GM23338 (cell line): ENCODE measurements at regions not wholly inside any gene's neighbourhood (a gene's known extent, or its start where the extent isn't known, plus 50 kb on each side); places are given as distances from the start of the nearest gene placed in this dataset.

Experiments used
- ATAC-seq: fragments of 200-7000 bp; cut with Tn5 transposase; 3 replicates; pipeline ENCODE4 v1.9.1; 2020
- DNase-seq: peaks from one replicate; pipeline ENCODE4 v3.0.0-alpha.2; 2015; ENCODE audit warnings: low spot score
- H2AFZ ChIP-seq: fragments of 200-600 bp; sonication (generic); 2 replicates; pipeline ENCODE4 v1.8.0; 2016; ENCODE audit warnings: antibody characterized with exemption, mild to moderate bottlenecking, moderate library complexity
- H3F3A ChIP-seq: fragments of 200-600 bp; sonication (generic); replicated peaks from 2 replicates; pipeline ENCODE4 v1.8.0; 2017; ENCODE audit warnings: antibody characterized with exemption, mixed run types, low read depth
- H3K27ac ChIP-seq: fragments of 200-600 bp; sonication (generic); 2 replicates; pipeline ENCODE4 v1.6.1; 2016; ENCODE audit warnings: low read depth
- H3K27me3 ChIP-seq: fragments of 200-600 bp; sonication (generic); 2 replicates; pipeline ENCODE4 v1.8.0; 2016; ENCODE audit warnings: mild to moderate bottlenecking, mixed run types, moderate library complexity; ENCODE audit not compliant: insufficient read depth
- H3K36me3 ChIP-seq: fragments of 200-600 bp; sonication (generic); 2 replicates; pipeline ENCODE4 v1.8.0; 2016; ENCODE audit warnings: mild to moderate bottlenecking; ENCODE audit not compliant: insufficient read depth
- H3K4me1 ChIP-seq: fragments of 200-600 bp; sonication (generic); 2 replicates; pipeline ENCODE4 v1.8.0; 2016; ENCODE audit warnings: mild to moderate bottlenecking, moderate library complexity; ENCODE audit not compliant: insufficient read depth
- H3K4me2 ChIP-seq: fragments of 200-600 bp; sonication (generic); 2 replicates; pipeline ENCODE4 v1.7.1; 2017; ENCODE audit warnings: mixed run types
- H3K4me3 ChIP-seq: fragments of 200-600 bp; sonication (generic); 2 replicates; pipeline ENCODE4 v1.6.1; 2016; ENCODE audit warnings: mixed run types
- H3K79me2 ChIP-seq: fragments of 200-600 bp; sonication (generic); replicated peaks from 2 replicates; pipeline ENCODE4 v1.8.0; 2017; ENCODE audit warnings: mild to moderate bottlenecking; ENCODE audit not compliant: insufficient read depth
- H3K9me2 ChIP-seq: fragments of 200-600 bp; sonication (generic); 2 replicates; pipeline ENCODE4 v1.8.0; 2017; ENCODE audit not compliant: insufficient read depth
- H4K20me1 ChIP-seq: fragments of 200-600 bp; sonication (generic); replicated peaks from 2 replicates; pipeline ENCODE4 v1.8.0; 2017; ENCODE audit warnings: mild to moderate bottlenecking; ENCODE audit not compliant: insufficient read depth
- H3K27ac Mint-ChIP-seq: 2 replicates; pipeline ENCODE4 v1.8.0; 2020; ENCODE audit warnings: inconsistent platforms, mild to moderate bottlenecking, moderate library complexity, mixed read lengths
- H3K27me3 Mint-ChIP-seq: 3 replicates; pipeline ENCODE4 v1.8.0; 2022; ENCODE audit warnings: low read depth, mild to moderate bottlenecking, moderate library complexity, mixed read lengths, inconsistent platforms; ENCODE audit not compliant: insufficient read depth, poor library complexity
- H3K36me3 Mint-ChIP-seq: 3 replicates; pipeline ENCODE4 v1.8.0; 2021; ENCODE audit warnings: low read depth, mild to moderate bottlenecking, inconsistent platforms, moderate library complexity, mixed read lengths
- H3K4me1 Mint-ChIP-seq: 3 replicates; pipeline ENCODE4 v1.8.0; 2020; ENCODE audit warnings: mild to moderate bottlenecking, inconsistent platforms, mixed read lengths
- H3K4me3 Mint-ChIP-seq: 3 replicates; pipeline ENCODE4 v1.8.0; 2021; ENCODE audit warnings: moderate library complexity, mild to moderate bottlenecking, inconsistent platforms, mixed read lengths
- H3K9me3 Mint-ChIP-seq: 3 replicates; pipeline ENCODE4 v1.8.0; 2020; ENCODE audit warnings: moderate library complexity, mild to moderate bottlenecking, inconsistent platforms, mixed read lengths
- CREB1 ChIP-seq: fragments of 250-450 bp; sonication (Bioruptor Pico); IDR thresholded peaks from 2 replicates; pipeline ENCODE4 v1.5.0; 2020; ENCODE audit warnings: low read depth, mild to moderate bottlenecking, moderate library complexity
- EZH2 ChIP-seq: fragments of 200-600 bp; sonication (generic); IDR thresholded peaks from one replicate; pipeline ENCODE4 v1.8.0; 2017; ENCODE audit warnings: antibody characterized with exemption, mild to moderate bottlenecking, low read depth; ENCODE audit not compliant: unreplicated experiment
- EZH2phosphoT487 ChIP-seq: fragments of 200-600 bp; sonication (generic); IDR thresholded peaks from one replicate; pipeline ENCODE4 v1.8.1; 2018; ENCODE audit warnings: antibody characterized with exemption; ENCODE audit not compliant: unreplicated experiment
- JUNB ChIP-seq: IDR thresholded peaks from one replicate; pipeline ENCODE4 v1.6.1; 2016; ENCODE audit warnings: antibody characterized with exemption; ENCODE audit not compliant: unreplicated experiment
- NANOG ChIP-seq: IDR thresholded peaks from 2 replicates; pipeline ENCODE4 v1.6.1; 2016; ENCODE audit warnings: antibody characterized with exemption, borderline replicate concordance
- POLR2AphosphoS5 ChIP-seq: IDR thresholded peaks from 2 replicates; pipeline ENCODE4 v1.6.1; 2016; ENCODE audit warnings: antibody characterized with exemption, low read depth
- REST ChIP-seq: IDR thresholded peaks from one replicate; pipeline ENCODE4 v1.6.1; 2018; ENCODE audit warnings: antibody characterized with exemption; ENCODE audit not compliant: unreplicated experiment
- STAT1 ChIP-seq: IDR thresholded peaks from one replicate; pipeline ENCODE4 v1.6.1; 2016; ENCODE audit warnings: antibody characterized with exemption; ENCODE audit not compliant: unreplicated experiment
- ZNF331 ChIP-seq: fragments of 250-450 bp; sonication (Bioruptor Pico); IDR thresholded peaks from 2 replicates; pipeline ENCODE4 v1.5.0; 2020; ENCODE audit warnings: low read depth, mild to moderate bottlenecking, moderate library complexity
- TF ChIP-seq, protein P1 (sequence below): IDR thresholded peaks from 2 replicates; pipeline ENCODE4 v1.6.1; 2016; ENCODE audit warnings: antibody characterized with exemption
- TF ChIP-seq, protein P2 (sequence below), 2 experiments: fragments of 200-600 bp in 1 of 2; sonication (generic) in 1 of 2; conservative IDR thresholded peaks; 2 replicates each; pipeline versions ENCODE4 v1.5.1 to v1.6.1; 2016 to 2017; ENCODE audit warnings: antibody characterized with exemption in 2 of 2, low read depth in 2 of 2, mild to moderate bottlenecking in 2 of 2, moderate library complexity in 1 of 2

DNA sequence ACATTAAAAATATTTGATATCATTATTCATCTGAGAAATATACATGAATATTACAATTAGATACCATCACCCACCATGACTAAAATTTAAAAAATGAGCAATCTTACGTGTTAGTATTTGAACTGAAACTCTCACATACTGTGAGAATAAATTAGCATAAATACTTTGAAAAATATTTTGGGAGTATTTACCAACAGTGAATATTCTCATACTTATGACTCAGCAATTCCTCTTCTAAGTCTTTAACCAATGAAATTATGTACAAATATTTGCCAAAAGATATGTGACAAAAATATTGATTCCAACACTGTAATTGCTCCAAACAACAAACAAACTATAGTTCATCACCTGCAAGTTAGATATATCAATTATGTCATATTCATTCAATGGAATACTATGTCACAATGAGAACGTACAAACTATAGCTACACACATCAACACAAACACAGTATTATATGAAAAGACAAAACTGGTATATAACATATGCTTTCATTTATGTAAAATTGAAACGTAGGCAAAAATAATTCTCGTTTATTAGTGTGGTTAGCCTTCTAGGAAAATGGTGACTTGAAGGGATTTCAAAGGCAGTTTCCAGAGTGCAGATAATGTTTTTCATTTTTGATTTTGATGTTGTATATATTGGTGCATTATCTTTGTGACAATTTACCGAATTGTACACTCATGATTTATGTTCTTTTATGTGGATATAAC is 742.2 kb downstream of the SLC16A7 start:
- Histone ChIP-seq H3K27me3 (no peaks in the 10 kb centered on the region), H2AFZ (no peak overlapping the region), H3F3A (no peaks in the 10 kb centered on the region), H3K36me3 (no peaks in the 10 kb centered on the region), H3K27ac (no peak overlapping the region), H3K9me2 (no peaks in the 10 kb centered on the region), H3K4me2 (no peak overlapping the region), H3K4me1 (no peaks in the 10 kb centered on the region; the same call in 1 of the 2 replicates), H3K4me3 (no peak overlapping the region), H3K79me2 (no peaks in the 10 kb centered on the region), H4K20me1 (no peaks in the 10 kb centered on the region)
- H3K36me3 Mint-ChIP-seq = no peaks in the 10 kb centered on the region
- ATAC-seq = no peak
- no peak overlapping the region for H3K27ac Mint-ChIP-seq
- H3K4me1 Mint-ChIP-seq = peaks cover 7% of the 10 kb centered on the region; the same call in 1 of the 3 replicates
- no peaks in the 10 kb centered on the region for H3K9me3 Mint-ChIP-seq
- H3K27me3 Mint-ChIP-seq = no peaks in the 10 kb centered on the region
- DNase-seq = no peak
- H3K4me3 Mint-ChIP-seq = no peak overlapping the region
- no peak for TF ChIP-seq EZH2phosphoT487
- TF ChIP-seq JUNB = no peak
- TF ChIP-seq, protein P1, sequence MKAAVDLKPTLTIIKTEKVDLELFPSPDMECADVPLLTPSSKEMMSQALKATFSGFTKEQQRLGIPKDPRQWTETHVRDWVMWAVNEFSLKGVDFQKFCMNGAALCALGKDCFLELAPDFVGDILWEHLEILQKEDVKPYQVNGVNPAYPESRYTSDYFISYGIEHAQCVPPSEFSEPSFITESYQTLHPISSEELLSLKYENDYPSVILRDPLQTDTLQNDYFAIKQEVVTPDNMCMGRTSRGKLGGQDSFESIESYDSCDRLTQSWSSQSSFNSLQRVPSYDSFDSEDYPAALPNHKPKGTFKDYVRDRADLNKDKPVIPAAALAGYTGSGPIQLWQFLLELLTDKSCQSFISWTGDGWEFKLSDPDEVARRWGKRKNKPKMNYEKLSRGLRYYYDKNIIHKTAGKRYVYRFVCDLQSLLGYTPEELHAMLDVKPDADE = no peak
- TF ChIP-seq STAT1 = no peak
- no peak for TF ChIP-seq ZNF331 (CRISPR knock-in tag)
- TF ChIP-seq, protein P2, sequence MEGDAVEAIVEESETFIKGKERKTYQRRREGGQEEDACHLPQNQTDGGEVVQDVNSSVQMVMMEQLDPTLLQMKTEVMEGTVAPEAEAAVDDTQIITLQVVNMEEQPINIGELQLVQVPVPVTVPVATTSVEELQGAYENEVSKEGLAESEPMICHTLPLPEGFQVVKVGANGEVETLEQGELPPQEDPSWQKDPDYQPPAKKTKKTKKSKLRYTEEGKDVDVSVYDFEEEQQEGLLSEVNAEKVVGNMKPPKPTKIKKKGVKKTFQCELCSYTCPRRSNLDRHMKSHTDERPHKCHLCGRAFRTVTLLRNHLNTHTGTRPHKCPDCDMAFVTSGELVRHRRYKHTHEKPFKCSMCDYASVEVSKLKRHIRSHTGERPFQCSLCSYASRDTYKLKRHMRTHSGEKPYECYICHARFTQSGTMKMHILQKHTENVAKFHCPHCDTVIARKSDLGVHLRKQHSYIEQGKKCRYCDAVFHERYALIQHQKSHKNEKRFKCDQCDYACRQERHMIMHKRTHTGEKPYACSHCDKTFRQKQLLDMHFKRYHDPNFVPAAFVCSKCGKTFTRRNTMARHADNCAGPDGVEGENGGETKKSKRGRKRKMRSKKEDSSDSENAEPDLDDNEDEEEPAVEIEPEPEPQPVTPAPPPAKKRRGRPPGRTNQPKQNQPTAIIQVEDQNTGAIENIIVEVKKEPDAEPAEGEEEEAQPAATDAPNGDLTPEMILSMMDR (conservative IDR thresholded peaks at IDR 0.05; ENCODE audit: low read depth in 2 of 2) = no peak
- TF ChIP-seq EZH2 = no peak
- no peak for TF ChIP-seq REST
- no peak for TF ChIP-seq POLR2AphosphoS5
- no peak for TF ChIP-seq CREB1 (CRISPR knock-in tag)
- TF ChIP-seq NANOG = no peak
